ENCODE measurements at regions not wholly inside any gene's neighbourhood (a gene's known extent, or its start where the extent isn't known, plus 50 kb on each side); places are given as distances from the start of the nearest gene placed in this dataset.

DNA sequence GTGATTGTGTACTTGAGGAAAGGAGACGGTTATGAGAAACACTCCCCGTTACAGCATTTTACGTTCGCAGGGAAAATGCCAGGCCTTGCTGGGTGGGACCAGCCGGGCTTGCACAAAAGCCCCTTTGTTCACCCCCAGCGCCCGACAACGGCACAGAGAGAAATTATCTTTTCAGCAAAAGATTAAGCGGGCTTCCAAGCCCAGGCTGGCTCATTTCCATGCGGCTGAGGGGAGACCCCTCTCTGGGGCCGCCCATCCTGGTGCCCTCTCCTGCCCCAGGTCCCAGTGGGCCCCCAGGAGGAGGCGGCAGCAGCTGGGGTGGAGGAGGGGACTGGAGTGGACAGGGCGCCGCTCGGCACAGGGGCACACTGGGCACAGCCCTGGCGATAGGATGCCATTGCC, 50.8 kb upstream of the NOTCH1 start:
- TF ChIP-seq, protein P1, sequence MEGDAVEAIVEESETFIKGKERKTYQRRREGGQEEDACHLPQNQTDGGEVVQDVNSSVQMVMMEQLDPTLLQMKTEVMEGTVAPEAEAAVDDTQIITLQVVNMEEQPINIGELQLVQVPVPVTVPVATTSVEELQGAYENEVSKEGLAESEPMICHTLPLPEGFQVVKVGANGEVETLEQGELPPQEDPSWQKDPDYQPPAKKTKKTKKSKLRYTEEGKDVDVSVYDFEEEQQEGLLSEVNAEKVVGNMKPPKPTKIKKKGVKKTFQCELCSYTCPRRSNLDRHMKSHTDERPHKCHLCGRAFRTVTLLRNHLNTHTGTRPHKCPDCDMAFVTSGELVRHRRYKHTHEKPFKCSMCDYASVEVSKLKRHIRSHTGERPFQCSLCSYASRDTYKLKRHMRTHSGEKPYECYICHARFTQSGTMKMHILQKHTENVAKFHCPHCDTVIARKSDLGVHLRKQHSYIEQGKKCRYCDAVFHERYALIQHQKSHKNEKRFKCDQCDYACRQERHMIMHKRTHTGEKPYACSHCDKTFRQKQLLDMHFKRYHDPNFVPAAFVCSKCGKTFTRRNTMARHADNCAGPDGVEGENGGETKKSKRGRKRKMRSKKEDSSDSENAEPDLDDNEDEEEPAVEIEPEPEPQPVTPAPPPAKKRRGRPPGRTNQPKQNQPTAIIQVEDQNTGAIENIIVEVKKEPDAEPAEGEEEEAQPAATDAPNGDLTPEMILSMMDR (conservative IDR thresholded peaks at IDR 0.05; ENCODE audit: low read length) = no peak
- TF ChIP-seq EZH2phosphoT487 (IDR thresholded peaks at IDR 0.05; ENCODE audit: borderline replicate concordance, low read depth, low read length) = no peak
